Dermis blood vessel endothelial cell (primary cell): ENCODE measurements at regions not wholly inside any gene's neighbourhood (a gene's known extent, or its start where the extent isn't known, plus 50 kb on each side); places are given as distances from the start of the nearest gene placed in this dataset.
"Not testable (repeated sequence)": the region's sequence is repeated elsewhere in the genome, so short reads cannot be mapped to it uniquely, and the experiment has no call there.

Experiments used
- DNase-seq: peaks from one replicate; pipeline ENCODE4 v3.0.0; 2010

DNA sequence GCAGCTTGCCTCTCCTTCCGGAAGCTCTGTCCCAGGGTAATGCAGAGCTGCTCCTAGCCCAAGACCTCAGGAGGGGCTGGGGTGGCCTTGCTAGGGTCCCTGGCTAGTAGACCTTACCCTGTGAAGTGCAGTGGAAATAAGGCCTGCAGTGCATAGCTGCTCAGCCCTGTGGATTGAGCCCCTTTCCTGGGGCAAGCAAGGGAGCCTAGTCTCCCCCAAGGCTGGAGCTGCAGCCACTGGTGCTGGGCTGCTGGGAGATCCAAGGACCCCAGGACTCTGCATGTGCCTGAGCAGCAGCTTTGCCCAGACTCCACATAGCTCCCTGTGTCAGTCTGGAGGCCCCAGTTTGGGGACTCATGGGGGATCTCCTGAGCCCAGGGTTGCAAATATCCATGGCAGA lies 57.9 kb downstream of the FANCF start:
- DNase-seq: no peak

DNA sequence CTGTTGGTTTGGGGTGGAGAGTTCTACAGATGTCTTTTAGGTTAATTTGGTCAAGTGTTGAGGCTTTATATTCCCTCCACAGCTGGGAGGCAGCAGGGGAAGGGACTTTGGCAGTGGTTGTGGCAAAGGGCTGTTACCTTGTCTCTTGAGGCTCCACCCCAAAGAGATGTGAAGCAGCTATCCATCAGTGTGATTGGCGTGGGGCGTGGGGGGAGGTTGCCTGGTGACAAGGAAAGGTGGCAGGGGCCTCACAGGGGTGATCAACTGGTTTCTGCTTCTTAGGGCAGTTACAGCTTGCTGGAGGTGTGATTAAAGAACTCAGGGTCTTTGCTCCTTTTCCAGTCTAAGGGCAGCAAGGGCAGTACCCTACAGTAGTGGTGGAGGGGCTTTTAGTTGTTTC lies 59.3 kb downstream of the FANCF start:
- DNase-seq: no peak

DNA sequence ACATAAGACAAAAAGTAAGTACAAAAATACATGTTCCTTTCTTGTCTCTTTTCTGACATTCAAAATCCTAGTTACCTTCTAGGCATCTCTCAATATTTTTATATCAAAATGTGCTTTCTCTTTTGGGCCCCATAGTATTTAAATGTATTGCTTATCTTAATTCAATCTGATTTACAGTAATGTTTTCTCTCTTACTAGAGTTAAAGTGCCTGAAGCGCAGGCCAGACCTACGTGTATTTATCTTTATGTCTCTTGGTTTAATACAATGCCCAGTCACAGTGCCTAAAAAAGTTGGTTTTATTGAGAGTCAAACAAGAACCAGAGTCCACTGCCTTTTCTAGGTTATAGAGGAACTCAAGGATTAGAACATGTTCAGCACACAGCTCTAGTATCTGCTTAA lies 64.3 kb downstream of the FANCF start:
- DNase-seq: no peak

DNA sequence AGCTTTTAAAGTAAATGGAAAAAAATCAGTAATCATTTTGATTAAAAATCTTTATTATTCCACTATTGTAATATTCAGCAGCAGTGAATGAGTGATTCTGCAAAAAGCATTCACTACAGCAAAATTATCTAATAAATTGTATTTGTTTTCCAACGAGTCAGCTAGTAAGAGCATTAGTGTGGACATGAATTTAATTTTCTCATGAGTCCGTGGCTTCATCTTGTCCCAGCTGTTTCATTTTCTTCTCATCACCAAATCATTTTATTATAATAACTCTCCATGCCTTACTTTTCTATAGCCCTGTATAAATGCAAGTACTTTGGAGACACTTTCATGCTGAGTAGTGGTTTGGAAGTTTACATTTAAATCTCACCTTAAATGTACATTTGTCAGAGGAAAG lies 66.2 kb downstream of the FANCF start:
- no peak for DNase-seq

DNA sequence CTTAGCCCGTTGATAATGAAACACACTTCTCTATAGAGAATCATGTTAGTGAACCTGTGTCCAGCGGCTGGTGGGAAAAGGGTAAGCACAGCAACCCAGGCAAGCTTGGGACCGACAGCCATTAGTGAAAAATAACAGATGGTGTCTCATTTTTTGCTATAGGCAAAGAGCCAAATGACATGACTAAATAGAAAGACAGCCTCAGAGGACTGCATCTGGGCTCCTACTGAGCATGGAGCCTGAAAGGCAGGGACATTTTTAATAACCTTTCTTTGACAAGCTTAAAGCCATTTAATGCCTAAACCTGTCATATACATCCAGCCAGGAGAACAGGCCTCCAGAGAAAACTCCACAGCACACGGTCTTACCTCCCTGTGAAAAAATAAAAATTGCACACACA lies 67.0 kb downstream of the FANCF start:
- DNase-seq: no peak

DNA sequence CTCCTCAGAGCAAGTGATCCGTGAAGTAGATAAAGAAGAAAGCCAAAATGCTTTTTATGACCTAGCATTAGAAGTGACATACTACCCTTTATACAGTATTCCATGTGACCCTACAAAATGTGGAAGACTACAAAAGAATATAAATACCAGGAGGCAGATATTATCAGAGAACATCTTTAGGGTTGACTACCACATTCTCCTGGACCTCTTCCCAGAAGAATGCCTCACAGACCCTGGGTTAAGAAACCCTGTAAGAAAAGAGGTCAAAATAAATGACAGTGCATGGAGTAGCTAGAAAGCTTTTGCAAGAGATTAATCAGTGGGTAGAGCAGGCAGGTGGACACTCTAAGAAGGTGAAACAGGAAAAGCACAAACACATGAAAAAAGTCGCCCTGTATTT lies 69.2 kb downstream of the FANCF start:
- DNase-seq: no peak

DNA sequence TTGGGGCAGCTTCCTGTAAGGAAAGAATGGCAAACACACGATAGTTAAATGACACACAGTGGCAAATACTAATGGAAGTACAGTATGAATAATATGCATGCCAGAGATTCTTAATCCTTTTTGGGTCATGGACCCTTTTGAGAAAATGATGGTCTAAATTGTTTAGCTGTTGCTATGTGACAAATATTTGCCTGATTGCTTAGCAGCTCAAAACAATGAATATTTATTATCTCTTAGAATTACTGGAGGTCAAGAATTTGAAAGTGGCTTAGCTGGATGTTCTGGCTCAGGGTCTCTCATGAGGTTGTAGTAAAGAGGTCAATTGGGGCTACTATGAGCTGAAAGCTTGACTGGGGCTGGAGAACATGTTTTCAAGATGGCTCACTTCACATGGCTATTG lies 69.7 kb downstream of the FANCF start:
- no peak for DNase-seq

DNA sequence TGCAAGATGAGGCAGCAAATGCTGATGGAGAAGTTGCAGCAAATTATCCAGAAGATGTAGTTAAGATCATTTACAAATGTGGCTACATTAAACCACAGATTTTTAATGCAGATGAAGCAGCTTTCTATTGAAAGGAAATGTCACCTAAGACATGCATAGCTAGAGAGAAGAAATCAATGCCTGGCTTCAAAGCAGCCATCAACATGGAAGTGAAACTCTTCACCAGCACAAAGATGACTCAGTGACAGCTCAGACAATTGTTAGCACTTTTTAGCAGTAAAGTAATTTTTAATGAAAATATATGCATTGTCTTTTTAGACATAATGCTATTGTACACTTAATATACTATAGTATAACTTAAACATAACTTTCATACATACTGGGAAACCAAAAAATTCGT lies 71.4 kb downstream of the FANCF start:
- no peak for DNase-seq

DNA sequence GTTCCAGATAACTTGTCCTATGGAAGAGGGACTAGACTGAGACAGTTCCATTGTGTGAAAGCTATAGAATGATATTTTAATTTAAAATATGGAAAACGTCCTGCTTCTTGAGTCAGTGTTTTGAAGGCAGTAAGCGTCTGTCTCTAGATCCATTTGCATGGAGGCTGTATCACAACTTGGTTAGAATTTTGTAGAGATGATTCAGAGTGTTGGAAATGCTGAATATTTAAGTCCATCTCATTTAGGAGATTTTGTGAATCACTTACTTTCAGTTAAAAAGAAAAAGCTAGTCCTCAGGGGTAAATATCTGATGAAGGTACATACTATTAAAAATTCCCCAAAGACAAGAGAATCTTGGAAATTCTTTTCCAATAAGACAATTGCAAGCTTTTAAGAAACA lies 72.7 kb downstream of the FANCF start:
- no peak for DNase-seq

DNA sequence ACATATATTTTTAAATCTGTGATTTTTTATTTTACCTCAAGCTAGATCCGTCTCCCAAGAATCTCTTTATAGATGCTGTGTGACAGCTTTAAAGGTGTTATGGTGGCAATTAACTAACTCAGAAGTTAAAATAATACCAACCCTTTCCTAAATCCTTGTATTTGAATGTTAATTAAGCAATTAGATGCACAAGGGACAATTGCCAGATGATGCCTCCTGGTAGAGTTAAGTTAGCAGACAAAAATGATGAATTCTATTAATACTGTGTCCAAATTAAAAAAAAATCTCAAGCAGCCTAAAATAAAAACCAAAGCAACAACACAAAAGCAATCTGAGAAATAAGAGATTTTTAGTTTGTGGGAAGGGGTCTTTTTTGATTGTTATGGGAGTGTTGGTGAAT lies 78.9 kb downstream of the FANCF start:
- DNase-seq: no peak

DNA sequence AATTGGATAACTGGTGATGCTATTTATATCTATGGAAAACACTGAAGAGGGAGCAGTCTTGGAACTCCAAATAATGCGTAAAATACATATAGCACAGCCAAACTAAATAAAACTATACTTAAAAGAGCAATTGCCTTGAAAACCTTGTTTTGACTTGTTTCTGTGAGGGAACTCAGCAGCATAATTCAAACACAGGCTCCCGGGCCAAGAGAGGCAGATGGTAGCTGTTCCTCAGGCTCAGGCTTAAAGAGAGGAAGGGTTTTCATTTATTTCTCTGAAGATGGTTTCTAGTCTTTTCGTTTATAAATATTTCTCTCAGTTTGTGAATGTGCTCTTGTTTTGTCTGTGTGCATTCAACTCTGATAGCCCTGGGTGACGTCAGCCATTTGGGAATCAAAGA lies 82.4 kb downstream of the FANCF start:
- DNase-seq: no peak

DNA sequence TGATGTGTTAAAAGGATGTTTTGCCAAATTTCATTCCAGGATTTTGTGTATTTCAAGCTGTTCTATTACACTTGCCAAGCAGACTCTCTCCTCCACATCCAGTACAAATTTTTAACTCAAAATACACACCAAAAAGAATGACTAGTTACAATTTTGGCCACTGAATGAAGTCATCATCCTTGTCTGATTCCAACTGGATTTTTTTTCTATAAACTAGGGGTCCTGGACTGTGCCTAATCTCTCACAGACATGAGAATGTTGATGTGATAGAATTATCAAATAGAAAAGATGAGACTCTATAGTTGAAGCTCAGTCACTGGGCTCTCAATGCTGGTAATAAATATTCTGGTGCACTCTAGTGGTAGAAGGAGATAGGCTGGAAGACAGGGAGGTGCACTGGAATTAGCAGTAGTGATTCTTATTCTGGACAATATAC lies 85.8 kb downstream of the FANCF start:
- DNase-seq: peak; percentile 38

DNA sequence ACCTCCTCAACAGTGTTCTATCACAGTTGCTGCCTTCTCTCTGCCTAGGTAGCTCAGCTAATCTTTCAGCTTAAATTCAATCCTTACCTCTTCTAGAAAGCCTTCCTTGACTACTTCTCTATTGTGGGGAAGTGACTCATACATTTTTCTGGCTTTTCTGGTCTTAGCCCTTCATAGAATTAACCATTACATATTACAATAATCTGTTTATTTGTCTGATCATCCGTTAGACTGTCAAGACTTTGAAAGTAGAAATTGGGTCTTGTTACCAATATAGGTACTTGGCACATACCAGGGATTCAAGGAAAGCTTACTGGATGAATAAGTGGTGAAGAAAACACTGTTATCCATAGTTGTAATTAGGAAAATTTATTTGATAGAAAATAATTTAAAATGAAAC lies 89.6 kb downstream of the FANCF start:
- no peak for DNase-seq

DNA sequence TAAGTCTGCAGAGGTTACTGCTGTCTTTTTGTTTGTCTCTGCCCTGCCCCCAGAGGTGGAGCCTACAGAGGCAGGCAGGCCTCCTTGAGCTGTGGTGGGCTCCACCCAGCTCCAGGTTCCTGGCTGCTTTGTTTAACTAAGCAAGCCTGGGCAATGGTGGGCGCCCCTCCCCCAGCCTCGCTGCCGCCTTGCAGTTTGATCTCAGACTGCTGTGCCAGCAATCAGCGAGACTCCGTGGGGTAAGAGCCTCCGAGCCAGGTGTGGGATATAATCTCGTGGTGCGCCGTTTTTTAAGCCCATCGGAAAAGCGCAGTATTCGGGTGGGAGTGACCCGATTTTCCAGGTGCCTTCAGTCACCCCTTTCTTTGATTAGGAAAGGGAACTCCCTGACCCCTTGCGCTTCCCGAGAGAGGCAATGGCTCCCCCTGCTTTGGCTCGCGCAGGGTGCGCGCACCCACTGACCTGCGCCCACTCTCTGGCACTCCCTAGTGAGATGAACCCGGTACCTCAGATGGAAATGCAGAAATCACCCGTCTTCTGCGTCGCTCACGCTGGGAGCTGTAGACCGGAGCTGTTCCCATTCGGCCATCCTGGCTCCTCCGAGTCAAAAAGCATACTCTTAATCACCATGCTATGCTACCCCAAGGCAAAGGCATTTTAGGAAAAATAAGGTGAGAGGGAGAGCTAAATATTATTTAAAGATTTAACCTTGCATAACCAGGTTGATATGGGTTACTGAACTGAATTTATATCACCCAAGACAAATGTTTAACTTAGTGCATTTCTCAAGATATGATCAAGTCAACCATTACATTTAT lies 96.8 kb downstream of the FANCF start:
- not testable (repeated sequence) for DNase-seq

DNA sequence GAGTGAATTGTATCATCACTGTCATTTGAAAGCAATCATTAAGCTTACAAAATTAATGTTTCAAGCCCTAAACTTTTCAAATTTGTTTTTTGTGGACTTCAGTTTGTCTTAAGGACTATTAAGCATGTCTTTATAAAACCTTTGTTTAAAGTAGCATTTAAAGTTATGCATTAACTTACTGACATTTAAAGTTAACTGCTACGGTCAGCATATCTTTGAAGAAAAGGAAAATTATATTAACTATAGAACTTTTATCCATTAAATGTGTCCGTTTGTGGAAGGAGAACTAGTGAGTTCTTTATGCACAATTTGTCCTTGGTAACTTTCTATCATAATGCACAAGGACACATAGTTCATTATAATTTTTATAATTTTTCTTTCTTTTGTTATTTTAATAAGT lies 103.4 kb downstream of the FANCF start:
- DNase-seq: no peak

DNA sequence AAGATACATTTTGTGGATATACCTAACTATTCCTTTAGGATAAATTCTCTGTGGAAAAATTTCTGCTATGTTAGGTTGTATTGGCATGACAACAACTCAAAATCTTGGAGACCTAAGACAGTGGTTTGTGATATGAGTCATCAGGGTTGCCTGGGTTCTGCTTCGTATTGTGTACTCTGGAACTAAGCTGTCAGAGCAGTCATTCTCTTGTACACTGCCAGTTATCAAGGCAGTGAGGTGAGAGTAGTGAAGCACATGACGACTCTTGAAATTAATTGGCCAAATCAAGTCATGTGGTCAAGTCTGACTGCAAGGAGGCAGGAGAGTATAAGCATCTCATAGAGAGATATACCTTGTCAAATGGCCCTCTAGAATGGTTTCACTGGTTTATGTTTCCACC lies 104.4 kb downstream of the FANCF start:
- no peak for DNase-seq

DNA sequence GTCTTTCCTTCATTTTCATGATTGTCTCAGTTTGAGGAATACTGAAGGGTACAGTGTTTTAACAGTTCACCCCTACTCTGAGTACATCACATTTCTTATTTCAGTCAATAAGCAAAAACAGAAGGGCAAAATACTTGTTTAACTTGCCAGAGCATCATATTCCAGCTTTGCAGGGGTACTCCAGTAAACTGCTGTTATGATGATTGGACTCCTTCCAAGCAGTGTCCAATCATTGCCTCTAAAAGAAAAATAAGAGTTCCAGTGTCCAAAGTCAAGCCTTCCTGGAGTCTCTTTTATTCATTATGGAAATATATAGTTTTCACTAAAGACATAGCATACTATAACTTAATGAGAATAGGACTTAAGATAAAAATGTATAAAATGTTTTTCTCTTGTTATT lies 105.1 kb downstream of the FANCF start:
- DNase-seq: no peak

DNA sequence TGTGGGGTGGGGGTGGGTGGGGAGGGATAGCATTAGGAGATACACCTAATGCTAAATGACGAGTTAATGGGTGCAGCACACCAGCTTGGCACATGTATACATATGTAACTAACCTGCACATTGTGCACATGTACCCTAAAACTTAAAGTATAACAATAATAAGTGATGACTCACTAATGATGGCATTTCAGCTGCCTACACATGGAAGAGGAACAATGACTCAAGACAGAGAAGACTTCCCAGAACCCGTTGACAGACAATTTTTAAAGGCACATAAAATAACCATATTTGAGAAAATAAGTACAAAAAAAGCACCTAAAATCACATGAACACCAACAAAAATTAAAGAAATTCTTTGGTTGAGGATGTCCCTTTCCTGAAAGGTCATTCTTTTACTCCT lies 107.3 kb downstream of the FANCF start:
- DNase-seq: not testable (repeated sequence)

DNA sequence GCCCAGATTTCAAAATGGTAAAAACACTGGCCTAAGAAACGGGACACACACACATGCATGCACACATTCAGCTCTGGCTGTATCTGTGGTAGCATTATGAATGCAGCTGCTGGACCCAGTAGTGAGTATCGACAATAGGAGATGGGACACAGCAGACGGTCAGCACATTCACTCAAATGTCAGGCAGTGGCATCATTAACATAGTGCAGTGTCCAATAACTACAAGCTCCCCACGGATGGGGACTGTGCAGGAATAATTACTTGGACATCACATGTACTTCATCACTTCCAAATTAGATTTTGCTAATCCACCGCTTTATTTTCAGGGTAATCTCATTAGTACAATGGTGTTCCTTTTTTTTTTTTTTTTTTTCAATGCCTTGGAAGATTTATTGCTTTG lies 109.5 kb downstream of the FANCF start:
- DNase-seq: no peak

DNA sequence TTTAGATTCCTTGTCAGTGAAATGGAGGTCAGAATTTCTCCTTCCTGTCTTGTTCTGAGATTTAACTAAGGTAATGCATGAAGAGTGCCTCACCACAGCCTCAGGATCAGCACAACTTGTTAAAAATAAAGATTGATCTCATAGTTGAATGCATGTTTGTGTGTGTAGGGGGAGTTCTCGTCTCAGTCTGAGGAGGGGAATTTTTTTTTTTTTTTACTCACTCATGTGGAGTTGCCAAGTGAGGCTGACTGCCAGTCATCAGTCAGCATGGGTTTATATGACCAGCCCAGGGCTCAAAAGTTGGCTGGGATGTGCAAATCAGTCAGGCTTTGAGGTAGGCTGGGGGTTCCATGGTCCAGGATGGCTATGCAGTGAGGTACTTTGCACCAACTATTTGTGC lies 113.2 kb downstream of the FANCF start:
- no peak for DNase-seq

DNA sequence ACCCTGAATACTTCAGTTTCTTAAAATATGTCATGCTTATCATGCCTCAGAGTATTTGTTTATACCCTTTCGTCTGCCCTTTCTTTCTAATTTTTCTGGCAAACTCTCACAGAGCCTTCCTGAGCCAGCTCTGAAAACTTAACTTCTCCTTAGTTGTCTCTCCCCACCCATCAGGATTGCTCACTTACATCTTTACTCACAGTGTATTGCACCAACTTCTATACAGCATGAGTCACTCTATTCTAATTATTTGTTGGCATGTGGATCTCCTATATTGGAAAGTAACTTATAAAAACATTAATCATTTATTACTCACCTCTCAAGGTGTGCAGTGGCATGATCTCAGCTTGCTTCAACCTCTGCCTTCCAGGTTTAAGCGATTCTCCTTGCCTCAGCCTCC lies 114.9 kb downstream of the FANCF start:
- DNase-seq: no peak

DNA sequence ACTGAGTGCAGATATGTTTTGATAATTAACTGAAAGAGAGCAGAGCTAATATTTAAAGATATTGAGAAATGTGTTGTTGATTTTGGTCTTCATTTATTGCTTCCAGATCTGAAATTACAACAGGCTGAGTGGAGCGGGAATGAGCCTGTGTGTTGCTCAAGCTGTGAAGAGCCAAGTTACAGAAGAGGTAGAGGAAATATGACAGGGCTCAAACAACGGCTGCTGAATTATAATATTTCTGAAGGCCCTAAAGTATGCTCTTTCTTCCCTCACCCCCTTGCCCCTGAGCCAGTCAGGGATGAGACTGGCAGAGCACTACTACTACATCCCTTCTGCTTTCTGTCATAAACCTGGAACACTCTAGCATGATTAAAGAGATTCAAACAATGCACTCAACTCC lies 115.6 kb downstream of the FANCF start:
- DNase-seq: no peak

DNA sequence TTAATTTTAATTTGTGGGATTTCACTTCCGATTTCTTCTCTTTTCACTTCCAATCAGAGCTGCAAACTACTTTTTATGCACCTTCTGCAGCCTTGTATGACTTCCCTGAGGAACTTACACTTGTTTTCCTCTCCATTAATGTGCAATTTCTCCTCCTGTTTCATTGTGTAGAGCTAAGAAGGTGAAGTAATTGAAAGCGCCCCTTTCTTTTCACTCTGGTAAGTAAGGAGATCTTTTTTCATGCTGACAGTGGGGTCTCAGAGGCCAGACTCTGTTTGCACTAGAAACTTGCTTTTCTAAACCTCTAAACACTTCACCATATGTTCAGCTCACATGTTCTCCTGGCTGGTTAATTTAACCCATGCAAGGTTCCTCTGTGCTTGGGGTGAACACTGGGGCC lies 117.0 kb downstream of the FANCF start:
- no peak for DNase-seq

DNA sequence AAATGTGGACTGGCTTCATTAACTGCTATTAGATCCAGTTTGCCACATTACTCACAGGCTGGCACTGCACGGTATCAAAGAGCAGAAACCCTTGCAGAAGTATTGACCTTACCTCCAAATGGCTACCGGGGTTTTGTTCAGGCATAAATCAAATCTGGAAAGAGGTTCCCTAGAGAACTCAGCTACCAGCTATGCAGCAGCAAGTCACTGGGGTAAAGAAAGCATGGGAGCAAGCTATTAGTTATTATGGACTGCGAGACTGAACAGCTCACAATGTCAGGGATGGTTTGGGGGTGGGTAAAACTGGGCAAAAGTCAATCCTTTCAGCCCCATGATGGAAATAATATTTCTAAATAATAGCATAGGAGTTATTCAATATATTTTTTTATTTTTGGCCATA lies 128.1 kb downstream of the FANCF start:
- no peak for DNase-seq

DNA sequence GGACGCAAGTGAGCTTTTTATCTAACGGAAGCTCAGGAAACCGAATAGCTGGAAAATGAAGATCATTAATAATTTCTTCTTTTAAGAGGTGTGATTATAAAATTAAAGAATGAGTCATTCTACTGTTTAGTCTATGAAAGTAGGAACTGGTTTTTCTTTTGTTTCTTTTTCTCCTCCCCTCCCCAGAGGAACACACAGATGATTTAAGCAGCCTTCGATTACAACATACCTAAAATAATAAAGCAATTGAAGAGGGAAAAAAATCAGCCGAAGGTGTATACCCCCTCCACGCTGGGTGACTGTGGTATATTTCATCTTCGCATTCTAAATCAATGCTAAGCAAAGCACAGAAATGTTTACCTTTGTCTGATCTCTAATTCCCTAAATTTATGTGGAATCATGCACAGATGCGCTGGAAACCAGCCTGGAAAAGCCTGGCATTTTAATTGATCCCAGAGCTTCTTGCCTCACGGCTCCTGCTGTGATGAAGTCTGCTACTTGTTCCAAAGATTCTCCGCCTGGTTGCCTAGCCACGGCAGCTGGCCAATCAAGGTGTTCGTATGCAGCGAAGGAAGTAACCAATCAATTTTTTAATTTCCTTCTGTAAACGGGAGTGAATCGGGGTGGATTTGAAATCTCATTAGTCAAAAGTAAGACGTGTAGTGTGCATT lies 133.9 kb downstream of the FANCF start:
- no peak for DNase-seq
